ENCODE measurements at regions not wholly inside any gene's neighbourhood (a gene's known extent, or its start where the extent isn't known, plus 50 kb on each side); places are given as distances from the start of the nearest gene placed in this dataset.

DNA sequence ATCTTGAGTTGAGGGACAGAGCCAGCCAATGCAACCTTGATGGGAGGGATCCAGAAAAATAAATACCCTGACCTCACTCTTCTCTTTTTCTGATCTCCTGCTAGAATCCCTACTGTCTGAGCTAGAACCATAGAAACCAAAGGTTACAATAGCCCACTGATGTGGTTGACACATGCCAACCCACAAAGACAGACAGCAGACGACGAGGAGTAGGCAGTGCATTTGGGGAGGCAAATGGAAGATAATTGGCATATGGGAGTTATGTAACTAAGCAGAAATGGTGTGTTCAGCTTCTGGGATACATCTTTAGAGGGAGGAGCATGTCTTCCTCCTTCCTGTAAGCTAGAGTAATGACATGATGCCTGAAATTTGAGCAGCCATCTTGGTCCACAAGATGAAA is 171.7 kb upstream of the FGGY start:
- TF ChIP-seq CTCF (IDR thresholded peaks at IDR 0.05) (no peak), POLR2A (IDR thresholded peaks at IDR 0.05) (no peak)
